ENCODE measurements at regions not wholly inside any gene's neighbourhood (a gene's known extent, or its start where the extent isn't known, plus 50 kb on each side); places are given as distances from the start of the nearest gene placed in this dataset.

DNA sequence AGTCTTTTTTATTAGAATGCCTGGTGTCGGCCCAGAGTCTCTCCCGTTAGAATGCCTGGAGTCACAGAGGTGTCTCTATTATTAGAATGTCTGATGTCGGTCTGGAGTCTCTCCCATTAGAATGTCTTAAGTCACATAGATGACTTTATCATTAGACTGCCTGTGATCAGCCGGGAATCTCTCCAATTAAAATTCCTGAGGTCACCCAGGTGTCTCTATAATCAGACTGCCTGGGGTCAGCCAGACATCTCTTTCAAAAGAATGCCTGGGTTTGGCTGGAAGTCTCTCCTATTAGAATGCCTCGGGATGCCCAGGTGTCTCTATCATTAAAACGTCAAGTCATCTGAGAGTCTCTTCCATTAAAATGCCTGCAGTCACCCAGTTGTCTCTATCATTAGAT is 1493.9 kb downstream of the UQCRFS1 start:
- no peak overlapping the region for H3K27ac ChIP-seq (ENCODE audit: low read depth, low read length)
- no peaks in the 10 kb centered on the region for H3K27me3 ChIP-seq (ENCODE audit: insufficient read depth, low read length, poor library complexity)
- no peak overlapping the region for H4K8ac ChIP-seq (ENCODE audit: low read depth, low read length)
- no peak overlapping the region for H3K23ac ChIP-seq (ENCODE audit: low read length)
- no CpG with 5 or more reads among the region's 6 CpGs for WGBS (ENCODE audit: extremely low coverage, insufficient coverage, low lambda C conversion rate)
- H3K79me2 ChIP-seq (ENCODE audit: control insufficient read depth, insufficient read depth, low read length) = no peaks in the 10 kb centered on the region
- H3K18ac ChIP-seq (ENCODE audit: low read length) = no peak overlapping the region
- H3K36me3 ChIP-seq (ENCODE audit: control insufficient read depth, insufficient read depth, low read length) = no peaks in the 10 kb centered on the region
- no peak overlapping the region for H3K4ac ChIP-seq (ENCODE audit: low read depth, low read length)
- H3K9ac ChIP-seq (ENCODE audit: low read length) = no peak overlapping the region
- H2AK5ac ChIP-seq (ENCODE audit: low read length) = no peak overlapping the region
- no peak overlapping the region for H2BK15ac ChIP-seq (replicated peaks; ENCODE audit: low read depth)
- no peak for DNase-seq
- no peak overlapping the region for H2BK120ac ChIP-seq (ENCODE audit: low read depth, low read length)
- no peak overlapping the region for H3K4me2 ChIP-seq (ENCODE audit: low read length)
- H3K4me3 ChIP-seq (ENCODE audit: low read length) = no peak overlapping the region
- H2BK5ac ChIP-seq (ENCODE audit: low read length) = no peak overlapping the region
- no peak overlapping the region for H3K56ac ChIP-seq (ENCODE audit: low read length)
- H4K5ac ChIP-seq (ENCODE audit: low read length) = no peak overlapping the region
- H3K79me1 ChIP-seq (ENCODE audit: low read length) = no peaks in the 10 kb centered on the region
- H3K4me1 ChIP-seq (ENCODE audit: control insufficient read depth, low read depth, low read length) = no peaks in the 10 kb centered on the region

DNA sequence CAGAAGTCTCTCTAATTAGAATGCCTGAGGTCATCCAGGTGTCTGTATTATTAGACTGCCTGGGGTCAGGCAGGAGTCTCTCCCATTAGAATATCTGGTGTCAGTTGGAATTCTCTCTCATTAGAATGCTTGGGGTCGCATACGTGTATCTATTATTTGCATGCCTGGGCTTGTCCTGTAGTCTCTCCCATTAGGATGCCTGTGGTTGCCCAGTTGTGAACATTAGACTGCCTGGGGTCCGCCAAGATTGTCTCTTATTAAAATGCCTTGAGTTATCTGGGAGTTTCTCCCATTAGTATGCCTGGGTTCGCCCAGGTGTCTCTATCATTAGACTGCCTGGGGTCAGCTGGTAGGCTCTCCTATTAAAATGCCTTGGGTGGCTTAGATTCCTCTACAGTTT is 1494.7 kb downstream of the UQCRFS1 start:
- H3K79me1 ChIP-seq (ENCODE audit: low read length) = no peaks in the 10 kb centered on the region
- no peak overlapping the region for H2BK5ac ChIP-seq (ENCODE audit: low read length)
- no peak overlapping the region for H4K8ac ChIP-seq (ENCODE audit: low read depth, low read length)
- WGBS (ENCODE audit: extremely low coverage, insufficient coverage, low lambda C conversion rate) = no CpG with 5 or more reads among the region's 4 CpGs
- H3K27ac ChIP-seq (ENCODE audit: low read depth, low read length) = no peak overlapping the region
- H3K27me3 ChIP-seq (ENCODE audit: insufficient read depth, low read length, poor library complexity) = no peaks in the 10 kb centered on the region
- H3K23ac ChIP-seq (ENCODE audit: low read length) = no peak overlapping the region
- no peak overlapping the region for H3K56ac ChIP-seq (ENCODE audit: low read length)
- no peak overlapping the region for H2BK15ac ChIP-seq (replicated peaks; ENCODE audit: low read depth)
- DNase-seq = no peak
- H3K4me2 ChIP-seq (ENCODE audit: low read length) = no peak overlapping the region
- no peaks in the 10 kb centered on the region for H3K4me1 ChIP-seq (ENCODE audit: control insufficient read depth, low read depth, low read length)
- H3K4me3 ChIP-seq (ENCODE audit: low read length) = no peak overlapping the region
- H2AK5ac ChIP-seq (ENCODE audit: low read length) = no peak overlapping the region
- H3K4ac ChIP-seq (ENCODE audit: low read depth, low read length) = no peak overlapping the region
- H3K79me2 ChIP-seq (ENCODE audit: control insufficient read depth, insufficient read depth, low read length) = no peaks in the 10 kb centered on the region
- no peak overlapping the region for H3K18ac ChIP-seq (ENCODE audit: low read length)
- no peak overlapping the region for H2BK120ac ChIP-seq (ENCODE audit: low read depth, low read length)
- no peak overlapping the region for H3K9ac ChIP-seq (ENCODE audit: low read length)
- H4K5ac ChIP-seq (ENCODE audit: low read length) = no peak overlapping the region
- no peaks in the 10 kb centered on the region for H3K36me3 ChIP-seq (ENCODE audit: control insufficient read depth, insufficient read depth, low read length)

DNA sequence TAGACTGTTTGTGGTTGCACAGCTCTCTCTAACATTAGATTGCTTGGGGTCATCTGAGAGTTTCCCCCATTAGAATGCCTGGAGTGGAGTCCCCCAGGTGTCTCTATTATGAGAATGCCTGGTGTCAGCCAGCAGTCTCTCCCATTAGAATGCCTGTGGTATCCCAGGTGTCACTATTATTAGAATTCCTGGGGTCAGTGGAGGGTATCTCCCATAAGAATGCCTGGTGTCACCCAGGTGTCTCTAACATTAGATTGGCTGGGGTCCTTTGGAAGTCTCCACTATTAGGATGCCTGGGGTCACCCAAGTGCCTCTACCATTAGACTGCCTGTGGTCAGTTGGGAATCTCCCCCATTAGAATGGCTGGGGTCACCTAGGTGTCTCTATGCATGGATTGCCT is 1495.1 kb downstream of the UQCRFS1 start:
- H4K5ac ChIP-seq (ENCODE audit: low read length) = no peak overlapping the region
- H3K4me1 ChIP-seq (ENCODE audit: control insufficient read depth, low read depth, low read length) = no peaks in the 10 kb centered on the region
- H3K79me1 ChIP-seq (ENCODE audit: low read length) = no peaks in the 10 kb centered on the region
- H3K18ac ChIP-seq (ENCODE audit: low read length) = no peak overlapping the region
- DNase-seq = no peak
- no peak overlapping the region for H2BK15ac ChIP-seq (replicated peaks; ENCODE audit: low read depth)
- no peak overlapping the region for H3K9ac ChIP-seq (ENCODE audit: low read length)
- no peaks in the 10 kb centered on the region for H3K27me3 ChIP-seq (ENCODE audit: insufficient read depth, low read length, poor library complexity)
- H3K4ac ChIP-seq (ENCODE audit: low read depth, low read length) = no peak overlapping the region
- H3K23ac ChIP-seq (ENCODE audit: low read length) = no peak overlapping the region
- H2BK5ac ChIP-seq (ENCODE audit: low read length) = no peak overlapping the region
- no peak overlapping the region for H2BK120ac ChIP-seq (ENCODE audit: low read depth, low read length)
- H3K4me2 ChIP-seq (ENCODE audit: low read length) = no peak overlapping the region
- H3K56ac ChIP-seq (ENCODE audit: low read length) = no peak overlapping the region
- no peak overlapping the region for H4K8ac ChIP-seq (ENCODE audit: low read depth, low read length)
- no peak overlapping the region for H3K27ac ChIP-seq (ENCODE audit: low read depth, low read length)
- H3K79me2 ChIP-seq (ENCODE audit: control insufficient read depth, insufficient read depth, low read length) = no peaks in the 10 kb centered on the region
- no peak overlapping the region for H2AK5ac ChIP-seq (ENCODE audit: low read length)
- H3K36me3 ChIP-seq (ENCODE audit: control insufficient read depth, insufficient read depth, low read length) = no peaks in the 10 kb centered on the region
- H3K4me3 ChIP-seq (ENCODE audit: low read length) = no peak overlapping the region

DNA sequence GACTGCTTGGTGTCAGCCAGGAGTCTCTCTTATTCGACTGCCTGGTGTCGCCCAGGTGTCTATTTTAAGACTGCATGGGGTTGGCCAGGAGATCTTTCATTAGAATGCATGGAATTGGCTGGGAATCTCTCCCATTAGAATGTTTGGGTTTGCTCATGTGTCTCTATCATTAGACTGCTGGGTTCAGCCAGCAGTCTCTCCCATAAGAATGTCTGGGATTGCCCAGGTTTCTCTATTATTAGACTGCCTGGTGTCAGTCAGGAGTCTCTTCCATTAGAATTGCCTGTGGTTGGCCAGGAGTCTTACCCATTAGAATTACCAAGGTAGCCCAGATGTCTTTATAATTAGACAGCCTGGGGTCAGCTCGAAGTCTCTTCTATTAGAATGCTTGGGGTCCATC is 1496.0 kb downstream of the UQCRFS1 start:
- no CpG with 5 or more reads among the region's 3 CpGs for WGBS (ENCODE audit: extremely low coverage, insufficient coverage, low lambda C conversion rate)

DNA sequence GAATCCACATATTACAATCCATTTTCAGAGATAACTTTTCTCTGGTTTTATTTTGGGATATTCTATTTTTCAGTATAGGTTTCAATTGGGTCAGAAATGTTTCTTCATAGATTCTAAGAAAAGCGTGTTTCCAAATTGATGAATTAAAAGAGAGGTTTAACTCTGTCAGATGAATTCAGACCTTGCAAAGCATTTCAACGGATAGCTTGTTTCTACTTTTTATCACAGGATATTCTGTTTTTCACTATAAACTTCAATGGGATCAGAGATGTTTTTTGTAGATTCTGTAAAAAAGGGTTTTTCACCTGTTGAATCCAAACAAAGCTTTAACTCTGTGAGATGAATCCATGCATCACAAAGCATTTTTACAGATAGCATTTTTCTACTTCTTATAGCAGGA is 1498.1 kb downstream of the UQCRFS1 start:
- no peak overlapping the region for H3K4me3 ChIP-seq (ENCODE audit: low read length)
- WGBS (ENCODE audit: extremely low coverage, insufficient coverage, low lambda C conversion rate) = no CpG with 5 or more reads among the region's 2 CpGs
- no peak for DNase-seq

More for the DNA sequence above, 1496.0 kb downstream of the UQCRFS1 start:
- Histone ChIP-seq H4K5ac (ENCODE audit: low read length) (no peak overlapping the region), H3K27ac (ENCODE audit: low read depth, low read length) (no peak overlapping the region), H3K18ac (ENCODE audit: low read length) (no peak overlapping the region), H3K36me3 (ENCODE audit: control insufficient read depth, insufficient read depth, low read length) (no peaks in the 10 kb centered on the region), H3K4me2 (ENCODE audit: low read length) (no peak overlapping the region), H3K23ac (ENCODE audit: low read length) (no peak overlapping the region), H3K9ac (ENCODE audit: low read length) (no peak overlapping the region), H2BK5ac (ENCODE audit: low read length) (no peak overlapping the region), H3K4ac (ENCODE audit: low read depth, low read length) (no peak overlapping the region), H3K27me3 (ENCODE audit: insufficient read depth, low read length, poor library complexity) (no peaks in the 10 kb centered on the region), H2BK15ac (replicated peaks; ENCODE audit: low read depth) (no peak overlapping the region), H2AK5ac (ENCODE audit: low read length) (no peak overlapping the region), H3K4me3 (ENCODE audit: low read length) (no peak overlapping the region), H4K8ac (ENCODE audit: low read depth, low read length) (no peak overlapping the region), H3K79me2 (ENCODE audit: control insufficient read depth, insufficient read depth, low read length) (no peaks in the 10 kb centered on the region), H2BK120ac (ENCODE audit: low read depth, low read length) (no peak overlapping the region), H3K79me1 (ENCODE audit: low read length) (no peaks in the 10 kb centered on the region), H3K56ac (ENCODE audit: low read length) (no peak overlapping the region), H3K4me1 (ENCODE audit: control insufficient read depth, low read depth, low read length) (no peaks in the 10 kb centered on the region)
- no peak for DNase-seq

DNA sequence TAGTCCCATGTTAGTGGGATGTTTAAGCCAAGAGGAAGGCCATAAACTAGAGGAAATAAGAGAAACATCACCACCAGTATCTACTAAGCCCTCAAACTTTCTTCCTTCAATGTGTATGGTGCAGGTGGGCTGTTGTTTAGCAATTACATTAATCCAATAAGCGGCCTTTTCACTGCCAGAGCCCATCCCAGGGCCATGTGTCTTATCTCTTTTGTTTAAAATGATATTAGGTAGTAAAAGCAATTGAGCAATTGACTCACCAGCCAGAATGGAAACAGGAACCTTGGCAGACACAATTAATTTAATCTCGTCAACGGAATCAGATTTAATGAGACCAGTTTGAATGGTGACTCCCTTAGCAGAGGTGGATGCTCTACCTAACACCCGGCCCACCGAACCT is 1503.5 kb downstream of the UQCRFS1 start:
- DNase-seq = no peak
- WGBS (ENCODE audit: extremely low coverage, insufficient coverage, low lambda C conversion rate) = no CpG with 5 or more reads among the region's 5 CpGs
- Histone ChIP-seq H3K18ac (ENCODE audit: low read length) (no peak overlapping the region), H2BK15ac (replicated peaks; ENCODE audit: low read depth) (no peak overlapping the region), H3K79me2 (ENCODE audit: control insufficient read depth, insufficient read depth, low read length) (no peaks in the 10 kb centered on the region), H4K8ac (ENCODE audit: low read depth, low read length) (no peak overlapping the region), H3K4me1 (ENCODE audit: control insufficient read depth, low read depth, low read length) (no peaks in the 10 kb centered on the region), H3K56ac (ENCODE audit: low read length) (no peak overlapping the region), H3K4me3 (ENCODE audit: low read length) (no peak overlapping the region), H3K23ac (ENCODE audit: low read length) (no peak overlapping the region), H3K4me2 (ENCODE audit: low read length) (no peak overlapping the region), H3K27me3 (ENCODE audit: insufficient read depth, low read length, poor library complexity) (no peaks in the 10 kb centered on the region), H3K36me3 (ENCODE audit: control insufficient read depth, insufficient read depth, low read length) (no peaks in the 10 kb centered on the region), H3K4ac (ENCODE audit: low read depth, low read length) (no peak overlapping the region), H3K9ac (ENCODE audit: low read length) (no peak overlapping the region), H2BK5ac (ENCODE audit: low read length) (no peak overlapping the region), H3K79me1 (ENCODE audit: low read length) (no peaks in the 10 kb centered on the region), H2AK5ac (ENCODE audit: low read length) (no peak overlapping the region), H4K5ac (ENCODE audit: low read length) (no peak overlapping the region), H2BK120ac (ENCODE audit: low read depth, low read length) (no peak overlapping the region), H3K27ac (ENCODE audit: low read depth, low read length) (no peak overlapping the region)

More for the DNA sequence above, 1498.1 kb downstream of the UQCRFS1 start:
- H3K79me1 ChIP-seq (ENCODE audit: low read length) = no peaks in the 10 kb centered on the region
- no peak overlapping the region for H3K23ac ChIP-seq (ENCODE audit: low read length)
- H3K4ac ChIP-seq (ENCODE audit: low read depth, low read length) = no peak overlapping the region
- H3K18ac ChIP-seq (ENCODE audit: low read length) = no peak overlapping the region
- H3K79me2 ChIP-seq (ENCODE audit: control insufficient read depth, insufficient read depth, low read length) = no peaks in the 10 kb centered on the region
- H2BK15ac ChIP-seq (replicated peaks; ENCODE audit: low read depth) = no peak overlapping the region
- H3K4me1 ChIP-seq (ENCODE audit: control insufficient read depth, low read depth, low read length) = no peaks in the 10 kb centered on the region
- H3K27me3 ChIP-seq (ENCODE audit: insufficient read depth, low read length, poor library complexity) = no peaks in the 10 kb centered on the region
- H2BK5ac ChIP-seq (ENCODE audit: low read length) = no peak overlapping the region
- H4K8ac ChIP-seq (ENCODE audit: low read depth, low read length) = no peak overlapping the region
- H2AK5ac ChIP-seq (ENCODE audit: low read length) = no peak overlapping the region
- H3K36me3 ChIP-seq (ENCODE audit: control insufficient read depth, insufficient read depth, low read length) = no peaks in the 10 kb centered on the region
- no peak overlapping the region for H2BK120ac ChIP-seq (ENCODE audit: low read depth, low read length)
- H3K56ac ChIP-seq (ENCODE audit: low read length) = no peak overlapping the region
- no peak overlapping the region for H3K9ac ChIP-seq (ENCODE audit: low read length)
- no peak overlapping the region for H4K5ac ChIP-seq (ENCODE audit: low read length)
- H3K27ac ChIP-seq (ENCODE audit: low read depth, low read length) = no peak overlapping the region
- H3K4me2 ChIP-seq (ENCODE audit: low read length) = no peak overlapping the region

Data from mesendoderm (in vitro differentiated cells).